ENCODE measurements at regions not wholly inside any gene's neighbourhood (a gene's known extent, or its start where the extent isn't known, plus 50 kb on each side); places are given as distances from the start of the nearest gene placed in this dataset.

DNA sequence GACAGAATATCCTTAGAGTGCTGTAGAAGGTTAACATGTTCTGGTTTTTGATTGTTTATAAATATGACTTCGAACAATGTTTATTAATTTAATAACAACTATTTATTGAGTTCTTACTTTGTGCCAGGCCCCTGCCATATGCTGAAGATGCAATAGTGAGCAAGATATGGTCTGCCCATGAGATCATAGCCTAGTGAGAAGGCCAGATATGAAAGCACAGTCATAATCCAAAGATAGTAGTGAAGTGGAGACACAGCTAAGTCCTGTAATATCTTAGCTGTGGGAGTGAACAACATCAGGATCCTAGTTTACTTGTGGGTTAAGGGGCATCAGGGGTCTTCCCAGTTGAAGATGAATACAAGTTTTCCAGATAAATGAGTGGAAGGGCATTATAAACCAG is 189.4 kb upstream of the FBXO33 start:
- Mint-ChIP-seq H3K4me3 (no peak overlapping the region), H3K9me3 (peaks cover 10 to 16% of the 10 kb centered on the region in 2 experiments), H3K27ac (no peak overlapping the region), H3K36me3 (ENCODE audit: insufficient read depth in 1 of 3, low read depth in 3 of 3) (peaks cover 0 to 13% (median 0%) of the 10 kb centered on the region in 3 experiments; a peak in 3 of 7 replicates), H3K4me1 (peaks cover 3 to 8% of the 10 kb centered on the region in 2 experiments; a peak in 3 of 4 replicates), H3K27me3 (ENCODE audit: low read depth) (no peaks in the 10 kb centered on the region; the same call in 1 of the 2 replicates)
- Histone ChIP-seq H4K91ac (ENCODE audit: insufficient read length, low read depth, low read length) (no peak overlapping the region), H3K9me3 (ENCODE audit: control insufficient read depth, low read depth, low read length) (no peaks in the 10 kb centered on the region), H2AFZ (ENCODE audit: low read length) (no peak overlapping the region), H3K79me2 (ENCODE audit: insufficient read depth, low read length) (no peaks in the 10 kb centered on the region), H3K56ac (ENCODE audit: insufficient read length, low read depth, low read length) (no peak overlapping the region), H2BK5ac (ENCODE audit: insufficient read length, low read length) (no peak overlapping the region), H3K9ac (ENCODE audit: extremely low read depth, insufficient read length, low read length) (no peak overlapping the region), H3T11ph (ENCODE audit: low read length) (no peak overlapping the region), H2AK5ac (ENCODE audit: insufficient read length, low read length) (no peak overlapping the region), H2BK15ac (ENCODE audit: low read depth, low read length) (no peak overlapping the region), H3K14ac (ENCODE audit: insufficient read depth, low read length) (no peak overlapping the region), H3K27me3 (ENCODE audit: insufficient read depth, low read length) (no peaks in the 10 kb centered on the region), H3K23ac (ENCODE audit: insufficient read length, low read depth, low read length) (no peak overlapping the region), H2BK12ac (ENCODE audit: insufficient read length, low read depth, low read length) (no peak overlapping the region), H3K4me2 (ENCODE audit: insufficient read depth, insufficient read length, low read length) (no peak overlapping the region), H4K8ac (replicated peaks; ENCODE audit: insufficient read length, low read depth, low read length) (no peak overlapping the region), H3K4ac (ENCODE audit: low read depth, low read length) (no peak overlapping the region), H3K23me2 (ENCODE audit: insufficient read length, low read depth, low read length, poor library complexity, severe bottlenecking) (no peaks in the 10 kb centered on the region), H4K20me1 (ENCODE audit: control insufficient read depth, insufficient read depth, insufficient read length) (no peaks in the 10 kb centered on the region), H3K27ac (ENCODE audit: insufficient read length, low read depth, low read length) (no peak overlapping the region), H4K5ac (ENCODE audit: insufficient read length, low read depth, low read length) (no peak overlapping the region), H2BK20ac (ENCODE audit: low read depth, low read length, poor library complexity, severe bottlenecking) (no peak overlapping the region), H3K4me1 (ENCODE audit: insufficient read depth, low read length) (no peaks in the 10 kb centered on the region), H3K79me1 (ENCODE audit: insufficient read depth, low read depth, low read length, poor library complexity, severe bottlenecking) (no peaks in the 10 kb centered on the region), H2BK120ac (ENCODE audit: low read depth, low read length, poor library complexity, severe bottlenecking) (no peak overlapping the region), H3K18ac (ENCODE audit: insufficient read length, low read depth, low read length) (no peak overlapping the region)
- TF ChIP-seq, protein P1, sequence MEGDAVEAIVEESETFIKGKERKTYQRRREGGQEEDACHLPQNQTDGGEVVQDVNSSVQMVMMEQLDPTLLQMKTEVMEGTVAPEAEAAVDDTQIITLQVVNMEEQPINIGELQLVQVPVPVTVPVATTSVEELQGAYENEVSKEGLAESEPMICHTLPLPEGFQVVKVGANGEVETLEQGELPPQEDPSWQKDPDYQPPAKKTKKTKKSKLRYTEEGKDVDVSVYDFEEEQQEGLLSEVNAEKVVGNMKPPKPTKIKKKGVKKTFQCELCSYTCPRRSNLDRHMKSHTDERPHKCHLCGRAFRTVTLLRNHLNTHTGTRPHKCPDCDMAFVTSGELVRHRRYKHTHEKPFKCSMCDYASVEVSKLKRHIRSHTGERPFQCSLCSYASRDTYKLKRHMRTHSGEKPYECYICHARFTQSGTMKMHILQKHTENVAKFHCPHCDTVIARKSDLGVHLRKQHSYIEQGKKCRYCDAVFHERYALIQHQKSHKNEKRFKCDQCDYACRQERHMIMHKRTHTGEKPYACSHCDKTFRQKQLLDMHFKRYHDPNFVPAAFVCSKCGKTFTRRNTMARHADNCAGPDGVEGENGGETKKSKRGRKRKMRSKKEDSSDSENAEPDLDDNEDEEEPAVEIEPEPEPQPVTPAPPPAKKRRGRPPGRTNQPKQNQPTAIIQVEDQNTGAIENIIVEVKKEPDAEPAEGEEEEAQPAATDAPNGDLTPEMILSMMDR (conservative IDR thresholded peaks at IDR 0.05) = no peak
- DNase-seq = no peak
- WGBS (ENCODE audit: extremely low coverage, insufficient read length, low lambda C conversion rate) = no CpG with 5 or more reads among the region's 1 CpG
